ENCODE measurements at regions not wholly inside any gene's neighbourhood (a gene's known extent, or its start where the extent isn't known, plus 50 kb on each side); places are given as distances from the start of the nearest gene placed in this dataset.

DNA sequence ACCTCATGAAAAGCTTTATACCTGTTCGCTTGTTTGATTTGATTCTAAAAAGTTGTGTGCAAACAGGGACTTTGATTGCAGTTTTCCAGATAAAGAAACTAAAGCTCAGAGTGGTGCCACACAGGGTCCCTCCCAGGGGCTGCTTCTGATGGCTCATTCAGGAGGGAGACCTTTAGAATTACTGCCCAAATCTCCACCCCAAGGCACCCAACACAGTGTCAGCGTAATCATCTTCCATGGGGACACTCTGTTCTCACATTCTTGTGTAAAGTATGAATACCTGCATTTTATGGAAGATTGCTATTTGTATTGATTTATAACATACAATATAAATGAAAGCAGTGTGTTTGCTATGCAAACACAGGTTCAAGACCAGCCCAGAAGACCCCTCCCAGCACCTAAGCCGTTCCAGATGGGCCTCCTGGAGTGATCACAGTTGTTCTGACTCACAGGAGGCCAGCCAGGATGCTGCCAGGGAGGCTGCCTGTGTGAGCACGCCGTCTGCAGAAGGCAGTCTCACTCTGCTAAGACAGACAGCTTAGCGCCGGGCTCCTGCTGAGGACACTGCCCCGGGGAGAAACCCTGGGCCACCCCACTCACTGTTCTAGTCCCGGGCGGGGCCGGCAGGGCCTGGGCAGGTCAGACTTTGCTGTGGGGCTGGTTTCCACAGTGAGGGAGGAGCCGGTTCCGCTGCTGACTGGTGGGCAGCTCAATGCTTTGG lies 185.6 kb downstream of the FAM43A start:
- TF ChIP-seq EZH2 (IDR thresholded peaks at IDR 0.05; ENCODE audit: borderline replicate concordance, insufficient read depth, low read depth, low read length, poor library complexity, severe bottlenecking) = no peak
- TF ChIP-seq, protein P1, sequence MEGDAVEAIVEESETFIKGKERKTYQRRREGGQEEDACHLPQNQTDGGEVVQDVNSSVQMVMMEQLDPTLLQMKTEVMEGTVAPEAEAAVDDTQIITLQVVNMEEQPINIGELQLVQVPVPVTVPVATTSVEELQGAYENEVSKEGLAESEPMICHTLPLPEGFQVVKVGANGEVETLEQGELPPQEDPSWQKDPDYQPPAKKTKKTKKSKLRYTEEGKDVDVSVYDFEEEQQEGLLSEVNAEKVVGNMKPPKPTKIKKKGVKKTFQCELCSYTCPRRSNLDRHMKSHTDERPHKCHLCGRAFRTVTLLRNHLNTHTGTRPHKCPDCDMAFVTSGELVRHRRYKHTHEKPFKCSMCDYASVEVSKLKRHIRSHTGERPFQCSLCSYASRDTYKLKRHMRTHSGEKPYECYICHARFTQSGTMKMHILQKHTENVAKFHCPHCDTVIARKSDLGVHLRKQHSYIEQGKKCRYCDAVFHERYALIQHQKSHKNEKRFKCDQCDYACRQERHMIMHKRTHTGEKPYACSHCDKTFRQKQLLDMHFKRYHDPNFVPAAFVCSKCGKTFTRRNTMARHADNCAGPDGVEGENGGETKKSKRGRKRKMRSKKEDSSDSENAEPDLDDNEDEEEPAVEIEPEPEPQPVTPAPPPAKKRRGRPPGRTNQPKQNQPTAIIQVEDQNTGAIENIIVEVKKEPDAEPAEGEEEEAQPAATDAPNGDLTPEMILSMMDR (IDR thresholded peaks at IDR 0.05) = no peak

Measured in B cell (primary cell).